AG09319 (cell line): ENCODE measurements at regions not wholly inside any gene's neighbourhood (a gene's known extent, or its start where the extent isn't known, plus 50 kb on each side); places are given as distances from the start of the nearest gene placed in this dataset.

Experiments used
- DNase-seq: peaks from one replicate; pipeline ENCODE4 v3.0.0-alpha.2; 2010; ENCODE audit warnings: low read depth; ENCODE audit errors: extremely low read depth
- CTCF ChIP-seq: IDR thresholded peaks from 2 replicates; pipeline ENCODE4 v1.5.1; 2011; ENCODE audit warnings: low read depth, mild to moderate bottlenecking, inconsistent platforms, low read length, moderate library complexity

- DNase-seq, result no peak
- TF ChIP-seq CTCF, result no peak
Observed at GRCh38 chr2:42844366-42844765, 52.0 kb upstream of the HAAO start.

GRCh38 chr2:42843611-42844010 is 51.2 kb upstream of the HAAO start:
- TF ChIP-seq CTCF, result no peak
- DNase-seq, result no peak

- no peak for TF ChIP-seq CTCF
Observed at GRCh38 chr2:42843131-42843530, 50.7 kb upstream of the HAAO start.

GRCh38 chr2:42842466-42842865 is 50.1 kb upstream of the HAAO start:
- TF ChIP-seq CTCF, result no peak
- DNase-seq, result no peak

More at GRCh38 chr2:42843131-42843530, 50.7 kb upstream of the HAAO start:
- DNase-seq, result no peak
